ENCODE measurements at regions not wholly inside any gene's neighbourhood (a gene's known extent, or its start where the extent isn't known, plus 50 kb on each side); places are given as distances from the start of the nearest gene placed in this dataset.
"Not testable (repeated sequence)": the region's sequence is repeated elsewhere in the genome, so short reads cannot be mapped to it uniquely, and the experiment has no call there.

DNA sequence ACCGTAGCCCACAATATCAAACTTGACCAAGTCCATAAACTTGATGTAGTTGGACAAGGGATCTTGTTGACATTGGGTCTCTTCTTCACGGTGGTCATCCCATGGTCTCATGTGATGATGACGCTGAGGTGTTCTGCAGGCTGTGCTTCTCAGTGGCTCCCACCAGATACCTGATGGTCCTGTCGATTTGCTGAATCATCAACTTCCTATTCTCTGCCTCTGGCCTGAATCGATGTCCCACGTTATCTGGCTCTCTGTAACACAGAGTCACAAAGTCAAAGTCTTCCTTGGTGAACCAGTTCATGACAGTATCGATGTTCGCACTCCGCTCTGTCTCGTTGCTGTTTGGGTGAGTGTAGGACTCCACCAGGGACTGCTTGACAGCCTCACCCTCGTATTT is 217.2 kb upstream of the FRG2C start:
- not testable (repeated sequence) for DNase-seq

DNA sequence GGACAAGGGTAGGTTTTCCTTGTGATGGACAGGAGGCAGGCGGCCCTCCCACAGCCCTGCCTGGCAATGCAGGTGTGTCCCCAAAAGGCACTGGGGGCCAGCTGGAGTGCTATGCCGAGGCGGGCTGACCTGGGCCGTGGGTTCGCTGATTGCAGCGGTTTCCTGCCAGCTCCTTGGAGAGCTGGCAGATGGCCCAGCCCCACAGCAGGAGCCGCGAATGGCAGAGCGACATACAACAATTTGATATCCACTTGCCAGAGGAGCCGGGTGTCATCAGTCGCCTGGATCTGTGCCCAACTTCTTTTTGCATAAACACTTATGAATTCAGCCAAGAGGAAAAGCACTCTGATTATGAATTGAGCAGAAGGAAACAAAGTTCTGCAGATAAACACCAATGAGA is 210.8 kb upstream of the FRG2C start:
- not testable (repeated sequence) for DNase-seq

DNA sequence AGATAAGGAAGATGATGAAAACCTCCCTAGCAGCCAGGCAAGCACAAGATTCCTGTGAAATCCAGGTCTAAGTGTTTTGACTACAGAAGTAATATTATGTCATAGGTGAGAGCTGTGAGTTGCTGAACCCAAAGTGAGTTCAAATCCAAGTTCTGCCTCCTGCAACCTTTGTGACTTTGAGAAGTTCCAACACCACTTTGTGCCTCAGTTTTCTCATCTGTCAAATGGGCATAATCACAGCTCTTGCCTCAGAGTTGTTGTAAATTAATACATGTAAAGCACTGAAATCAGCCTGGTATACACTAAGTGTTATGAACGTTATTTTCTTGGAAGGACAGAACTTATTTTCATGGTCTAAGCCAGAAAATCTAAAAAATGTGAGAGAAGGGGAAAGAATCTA is 210.3 kb upstream of the FRG2C start:
- DNase-seq, result not testable (repeated sequence)

DNA sequence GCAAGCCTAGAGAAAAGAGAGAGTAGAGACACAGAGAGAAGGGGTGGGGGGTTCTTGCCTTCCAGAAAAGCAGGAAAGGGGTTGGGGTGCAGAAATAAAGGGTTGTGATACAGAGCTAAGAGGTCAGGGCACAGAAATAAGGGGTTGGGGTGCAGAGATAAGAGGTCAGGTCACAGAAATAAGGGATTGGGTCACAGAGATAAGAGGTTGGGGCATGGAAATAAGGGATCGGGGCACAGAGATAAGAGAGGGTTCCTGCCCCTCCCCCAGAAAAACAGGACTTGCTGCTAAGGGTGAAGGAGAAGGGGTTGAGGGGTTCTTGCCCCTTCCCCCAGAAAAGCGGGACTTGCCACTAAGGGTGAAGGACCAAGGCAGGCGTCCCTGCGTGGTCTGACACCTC is 189.6 kb upstream of the FRG2C start:
- not testable (repeated sequence) for DNase-seq

DNA sequence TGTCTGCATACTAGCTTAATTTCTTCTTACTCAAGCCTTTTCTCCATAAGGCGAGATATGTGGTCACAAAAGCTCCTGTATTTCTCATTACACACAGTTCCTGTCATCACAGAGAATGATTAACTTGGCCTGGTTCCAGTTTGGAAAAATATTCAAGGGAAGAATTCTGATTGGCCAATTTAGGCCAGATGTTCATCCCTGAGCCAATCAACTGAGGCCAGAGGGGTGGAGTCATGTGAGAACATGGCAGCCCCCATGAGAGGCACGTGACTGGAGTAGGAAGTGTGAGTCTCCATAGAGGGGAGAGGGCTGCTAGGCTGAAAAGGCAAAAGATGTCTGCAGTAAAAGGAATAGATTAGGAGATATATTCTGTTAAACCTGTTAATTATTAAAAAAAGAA is 167.5 kb upstream of the FRG2C start:
- DNase-seq, result not testable (repeated sequence)

DNA sequence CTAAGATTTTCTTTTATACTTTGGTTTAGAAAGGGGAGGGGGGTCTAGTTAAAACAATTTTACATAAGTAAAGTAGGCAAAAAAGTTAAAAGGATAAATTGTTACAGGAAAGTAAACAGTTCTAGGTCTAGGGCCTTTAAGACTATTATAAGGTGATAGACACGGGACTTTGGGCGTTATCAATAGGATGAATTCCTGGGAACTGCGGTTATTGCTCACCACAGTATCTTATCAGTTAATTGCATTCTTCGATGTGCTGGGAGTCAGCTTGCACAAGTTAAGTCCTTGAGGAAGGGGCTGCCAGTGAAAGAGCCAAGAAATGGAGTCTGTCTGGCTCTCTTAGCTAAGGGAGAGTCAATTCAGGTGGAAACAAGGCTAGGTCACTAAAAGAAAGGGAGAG is 163.8 kb upstream of the FRG2C start:
- not testable (repeated sequence) for DNase-seq

DNA sequence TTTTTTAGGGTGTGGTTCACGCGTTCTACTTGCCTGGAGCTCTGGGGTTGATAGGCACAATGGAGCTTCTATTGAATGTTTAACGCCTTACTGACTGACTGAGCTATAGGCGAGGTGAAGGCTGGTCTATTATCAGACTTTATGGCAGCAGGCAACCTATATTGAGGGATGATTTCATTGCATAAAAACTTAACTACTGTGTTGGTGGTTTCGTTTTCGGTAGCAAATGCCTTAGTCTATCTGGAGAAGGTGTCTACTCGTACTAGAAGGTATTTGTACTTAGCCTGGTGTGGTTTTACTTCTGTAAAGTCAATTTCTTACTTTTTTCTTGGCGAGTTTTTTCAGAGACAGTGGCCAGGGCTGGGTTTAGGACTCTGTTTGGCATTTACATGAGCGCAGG is 162.0 kb upstream of the FRG2C start:
- not testable (repeated sequence) for DNase-seq

DNA sequence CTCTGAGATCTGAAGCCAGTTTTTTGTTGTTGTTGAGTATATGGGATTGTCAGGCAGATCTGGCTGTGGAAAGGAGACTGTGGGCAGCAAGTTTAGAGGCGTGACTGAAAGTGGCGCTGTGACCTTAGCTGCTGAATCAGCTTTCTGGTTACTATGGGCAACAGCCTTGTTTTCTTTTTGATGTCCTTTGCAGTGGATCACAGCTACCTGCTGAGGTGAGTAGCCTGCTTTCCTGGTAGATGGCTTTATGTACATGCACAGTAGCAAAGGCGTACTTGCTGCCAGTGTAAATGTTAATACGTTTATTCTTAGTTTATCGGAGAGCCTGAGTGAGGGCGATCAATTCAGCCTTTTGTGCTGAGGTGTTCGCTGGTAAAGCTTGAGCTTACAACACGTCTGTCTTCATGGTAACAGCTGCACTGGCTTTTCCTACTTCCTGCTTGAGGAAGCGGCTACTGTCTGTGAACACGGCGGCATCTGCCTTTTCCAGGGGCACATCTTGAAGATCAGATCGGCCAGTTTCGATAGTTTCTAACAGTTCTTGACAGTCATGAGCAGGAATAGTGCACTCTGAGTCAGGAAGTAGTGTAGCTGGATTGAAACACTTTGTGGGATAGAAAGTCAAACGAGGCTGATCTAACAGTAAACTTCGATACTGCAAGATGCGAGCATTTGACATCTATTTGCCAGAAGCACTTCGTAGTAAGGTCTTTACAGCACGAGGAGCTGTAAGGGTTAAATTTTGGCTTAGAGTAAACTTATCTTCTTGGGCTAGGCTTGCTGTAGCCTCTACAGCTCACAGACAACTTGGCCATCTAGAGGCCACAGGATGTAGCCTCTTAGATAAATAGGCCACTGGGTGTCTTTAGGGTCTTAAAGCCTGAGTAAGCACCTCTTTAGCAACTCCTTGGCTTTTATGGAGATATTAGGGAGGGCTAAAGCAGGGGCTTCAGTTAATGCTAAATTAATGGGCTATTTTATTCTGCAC is 161.1 kb upstream of the FRG2C start:
- peak; percentile 75 for DNase-seq

DNA sequence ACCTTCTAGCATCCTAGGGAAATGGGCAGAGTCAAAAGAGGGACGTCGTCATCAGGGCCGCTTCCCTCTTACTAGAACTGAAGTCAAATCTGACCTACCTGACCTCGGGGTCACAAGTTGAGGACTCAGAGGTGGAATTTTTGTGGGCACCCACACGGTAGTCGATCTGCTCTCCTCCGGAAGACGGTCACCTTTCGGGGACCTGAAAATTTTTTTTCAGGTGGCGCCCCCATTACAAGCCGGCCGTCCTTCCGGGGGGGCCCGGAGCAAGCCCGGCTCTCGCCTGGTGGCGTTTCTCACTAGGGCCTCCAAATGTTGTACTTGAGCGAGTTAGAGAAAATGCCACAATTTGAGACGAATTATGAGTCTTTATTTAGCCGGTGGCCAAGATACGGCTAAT is 157.5 kb upstream of the FRG2C start:
- DNase-seq, result no peak

DNA sequence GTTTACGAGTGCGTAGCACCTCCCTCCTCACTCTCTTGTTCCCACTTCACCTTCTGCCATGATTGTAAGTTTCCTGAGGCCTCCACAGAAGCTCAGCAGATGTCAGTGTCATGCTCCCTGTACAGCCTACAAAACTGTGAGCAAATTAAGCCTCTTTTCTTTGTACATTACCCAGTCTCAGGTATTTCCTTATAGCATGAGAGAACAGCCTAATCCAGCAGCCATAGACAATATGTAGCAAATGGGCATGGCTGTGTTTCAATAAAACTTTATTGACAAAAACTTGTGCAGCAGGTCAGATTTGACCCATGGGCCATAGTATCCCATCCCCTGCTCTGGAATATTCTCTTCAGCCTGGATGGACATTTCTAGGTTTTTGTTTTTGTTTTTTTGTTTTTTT is 156.2 kb upstream of the FRG2C start:
- DNase-seq, result not testable (repeated sequence)

DNA sequence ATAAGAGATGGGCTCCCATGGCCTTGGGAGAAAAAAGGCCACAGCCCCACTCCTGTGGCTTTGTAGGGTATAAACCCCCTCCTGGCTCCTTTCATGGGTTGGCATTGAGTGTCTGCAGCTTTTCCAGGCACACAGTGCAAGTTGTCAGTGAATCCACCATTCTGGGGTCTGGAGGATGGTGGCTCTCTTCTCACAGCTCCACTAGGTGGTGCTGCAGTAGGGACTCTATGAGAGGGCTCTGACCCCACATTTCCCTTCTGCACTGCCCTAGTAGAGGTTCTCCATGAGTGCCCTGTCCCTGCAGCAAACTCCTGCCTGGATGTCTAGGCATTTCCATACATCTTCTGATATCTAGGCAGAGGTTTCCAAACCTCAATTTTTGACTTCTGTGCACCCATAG is 136.5 kb upstream of the FRG2C start:
- DNase-seq, result not testable (repeated sequence)

DNA sequence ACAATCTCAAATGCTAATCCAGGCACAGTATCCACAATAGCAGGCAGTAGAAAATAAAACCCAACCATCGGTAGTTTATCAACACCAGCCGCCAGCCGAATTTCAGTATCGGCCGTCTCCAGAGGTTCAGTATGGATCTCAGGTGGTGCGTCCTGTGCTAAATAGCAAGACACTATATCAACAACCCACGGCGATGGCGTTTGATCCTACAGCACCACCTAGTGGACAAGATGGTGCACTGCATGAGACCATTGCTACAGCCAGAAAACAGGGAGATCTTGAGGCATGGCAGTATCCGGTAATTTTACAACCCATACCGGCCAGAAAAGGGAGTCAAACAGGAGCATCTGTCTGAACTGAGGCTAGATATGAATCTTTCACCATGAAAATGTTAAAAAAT is 112.0 kb upstream of the FRG2C start:
- DNase-seq, result peak; percentile 0

DNA sequence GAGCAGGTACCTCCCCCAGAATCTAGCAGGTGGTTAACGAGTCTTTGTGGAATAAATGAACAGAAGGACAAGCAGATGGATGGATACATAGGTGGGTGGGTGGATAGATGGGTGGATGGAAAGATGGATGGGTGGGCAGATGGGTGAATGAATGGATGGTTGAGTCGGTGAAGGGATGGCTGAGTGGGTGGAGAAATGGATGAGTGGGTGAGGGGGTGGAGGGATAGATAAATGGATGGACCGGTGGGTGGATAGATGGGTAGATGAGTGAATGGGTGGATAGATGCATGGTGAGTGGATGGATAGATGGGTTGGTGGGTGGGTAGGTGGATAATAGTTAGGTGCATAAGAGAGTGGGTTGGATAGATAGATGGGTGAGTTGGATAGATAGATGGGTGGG is 99.7 kb upstream of the FRG2C start:
- not testable (repeated sequence) for DNase-seq

DNA sequence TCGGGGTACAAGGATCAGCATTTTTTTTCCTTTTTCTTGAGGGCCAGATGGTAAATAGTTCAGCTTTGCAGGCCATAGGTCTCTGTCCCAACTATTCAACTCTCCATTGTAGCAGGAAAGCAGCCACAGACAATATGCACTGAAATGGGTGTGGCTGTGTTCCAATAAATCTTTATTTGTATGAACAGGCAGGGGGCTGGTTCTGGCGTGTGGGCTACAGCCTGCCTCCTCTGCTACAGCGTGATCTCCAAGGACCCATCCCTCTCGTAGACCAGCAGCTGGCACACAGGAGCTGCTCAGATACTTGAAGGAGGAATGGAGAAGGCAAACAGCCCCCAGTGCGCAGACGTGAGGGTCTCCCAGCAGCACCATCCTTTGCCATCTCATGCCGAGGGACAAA is 91.8 kb upstream of the FRG2C start:
- not testable (repeated sequence) for DNase-seq

DNA sequence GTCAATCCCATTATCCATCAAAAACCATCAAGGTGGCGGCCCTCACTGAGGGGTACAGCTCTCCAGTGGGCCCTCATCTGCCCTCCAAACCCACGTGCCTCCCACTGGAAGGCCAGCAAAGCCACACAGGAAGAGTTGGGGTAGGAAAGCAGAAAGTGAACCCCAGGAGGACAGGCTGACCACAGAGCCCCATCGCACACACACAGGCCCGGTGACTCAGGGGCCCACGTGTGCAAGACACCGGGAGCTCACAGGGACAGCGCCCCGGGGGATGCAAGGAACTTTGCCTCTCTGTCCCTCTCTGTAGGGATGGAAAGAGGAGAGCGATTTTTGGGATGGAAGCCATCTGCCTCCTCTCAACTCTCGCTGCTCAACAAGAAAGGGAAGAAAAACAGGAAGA is 85.0 kb upstream of the FRG2C start:
- DNase-seq, result not testable (repeated sequence)

DNA sequence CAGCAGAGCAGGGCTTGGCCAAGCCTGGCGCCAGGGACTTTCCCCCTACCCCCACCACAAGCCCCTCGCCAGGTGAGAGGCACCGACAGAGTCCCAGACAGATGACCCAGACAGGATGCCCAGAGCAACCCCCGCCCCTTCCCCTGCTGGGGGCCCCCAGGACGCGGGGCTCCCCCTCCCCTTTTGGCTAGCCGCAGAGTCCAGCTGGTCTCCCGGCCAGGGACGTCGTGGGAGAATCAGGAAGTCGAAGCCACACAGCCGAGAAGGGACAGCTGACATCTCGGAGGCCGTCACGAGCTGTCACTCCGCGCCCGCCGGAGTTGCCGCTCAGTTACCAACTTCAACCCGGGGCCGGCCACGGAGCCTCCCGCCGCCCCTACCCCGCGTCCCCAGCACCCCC is 84.6 kb upstream of the FRG2C start:
- DNase-seq, result not testable (repeated sequence)

DNA sequence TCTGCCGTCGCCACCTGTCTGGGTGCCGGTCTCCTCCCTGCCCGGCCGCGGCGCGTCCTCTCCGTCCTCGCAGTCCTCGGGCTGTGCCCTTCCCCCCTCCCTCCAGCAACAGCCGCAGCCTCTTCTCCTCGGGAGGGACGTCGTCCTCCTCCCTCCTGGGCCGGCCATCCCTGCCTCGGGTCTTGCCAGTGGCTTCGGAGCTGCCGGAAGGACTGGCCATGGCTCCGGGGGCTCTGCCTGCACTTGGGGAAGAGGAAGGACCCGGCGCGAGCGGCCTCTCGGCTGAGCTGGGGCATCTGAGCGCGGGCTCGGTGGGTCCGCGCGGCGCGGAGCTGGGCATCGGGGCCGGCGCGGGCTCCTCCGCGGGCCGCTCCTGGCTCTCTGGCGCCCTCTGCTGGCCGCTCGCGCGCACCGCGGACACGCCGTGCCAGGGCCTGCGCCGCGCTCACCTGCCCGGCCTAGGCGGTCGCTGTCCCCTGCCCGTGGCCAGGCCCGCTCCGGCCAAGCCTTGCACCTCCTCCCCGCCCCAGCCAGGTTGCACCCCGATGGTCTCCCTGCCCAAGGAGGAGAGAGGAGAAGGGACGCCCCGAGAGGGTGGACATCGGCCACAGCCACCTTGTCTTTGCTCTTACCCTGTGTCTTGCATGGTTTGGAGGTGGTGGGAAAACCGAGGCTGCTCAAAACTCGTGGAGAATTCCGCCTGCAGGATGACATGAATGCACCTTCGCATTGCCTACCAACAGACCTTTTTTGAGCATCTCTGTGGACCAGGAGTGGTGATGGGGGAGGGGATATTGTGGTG is 83.9 kb upstream of the FRG2C start:
- DNase-seq, result peak; percentile 31

DNA sequence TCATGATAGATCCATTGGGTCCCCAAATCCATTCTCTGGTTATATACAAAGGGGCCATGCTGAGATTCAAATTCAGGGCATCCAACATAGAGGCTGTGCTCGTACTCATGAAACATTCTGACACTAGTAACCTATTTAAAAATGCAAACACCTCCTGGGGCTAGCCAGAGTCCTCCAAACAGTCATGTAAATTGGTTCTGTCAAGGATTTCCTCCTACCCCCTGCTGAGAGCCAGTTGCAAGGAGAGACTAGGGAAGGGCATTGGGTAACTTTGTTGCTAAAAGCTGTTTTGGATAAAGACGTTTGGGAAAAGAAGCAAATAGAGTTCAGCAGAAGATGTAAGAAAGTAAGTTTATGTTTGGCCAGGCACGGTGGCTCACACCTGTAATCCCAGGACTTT is 81.6 kb upstream of the FRG2C start:
- not testable (repeated sequence) for DNase-seq

DNA sequence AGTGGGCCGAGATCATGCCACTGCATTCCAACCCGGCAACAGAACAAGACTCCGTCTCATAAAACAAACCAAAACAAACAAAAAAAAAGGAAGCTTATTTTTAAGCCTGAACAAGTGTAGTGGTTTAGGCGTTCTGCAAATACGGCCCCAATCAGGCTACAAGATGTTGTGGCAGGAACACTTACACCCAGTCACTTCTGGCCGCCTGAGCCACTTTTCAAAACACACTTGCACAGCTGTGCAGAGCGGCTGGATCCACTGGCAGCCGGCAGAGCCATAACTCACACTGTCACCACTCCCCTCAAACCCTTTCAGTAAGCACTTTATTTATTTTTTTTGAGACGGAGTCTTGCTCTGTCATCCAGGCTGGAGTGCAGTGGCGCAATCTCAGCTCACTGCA is 81.0 kb upstream of the FRG2C start:
- not testable (repeated sequence) for DNase-seq

DNA sequence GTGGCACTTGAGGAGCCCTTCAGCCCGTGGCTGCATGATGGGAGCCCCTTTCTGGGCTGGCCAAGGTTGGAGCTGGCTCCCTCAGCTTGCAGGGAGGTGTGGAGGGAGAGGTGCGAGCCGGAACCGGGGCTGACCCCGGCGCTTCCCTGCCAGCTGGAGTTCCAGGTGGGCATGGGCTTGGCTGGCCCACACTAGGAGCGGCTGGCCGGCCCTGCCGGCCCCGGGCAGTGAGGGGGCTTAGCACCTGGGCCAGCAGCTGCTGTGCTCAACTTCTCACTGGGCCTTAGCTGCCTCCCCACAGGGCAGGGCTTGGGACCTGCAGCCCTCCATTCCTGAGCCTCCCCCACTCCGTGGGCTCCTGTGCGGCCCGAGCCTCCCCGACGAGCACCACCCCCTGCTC is 76.4 kb upstream of the FRG2C start:
- DNase-seq, result not testable (repeated sequence)

DNA sequence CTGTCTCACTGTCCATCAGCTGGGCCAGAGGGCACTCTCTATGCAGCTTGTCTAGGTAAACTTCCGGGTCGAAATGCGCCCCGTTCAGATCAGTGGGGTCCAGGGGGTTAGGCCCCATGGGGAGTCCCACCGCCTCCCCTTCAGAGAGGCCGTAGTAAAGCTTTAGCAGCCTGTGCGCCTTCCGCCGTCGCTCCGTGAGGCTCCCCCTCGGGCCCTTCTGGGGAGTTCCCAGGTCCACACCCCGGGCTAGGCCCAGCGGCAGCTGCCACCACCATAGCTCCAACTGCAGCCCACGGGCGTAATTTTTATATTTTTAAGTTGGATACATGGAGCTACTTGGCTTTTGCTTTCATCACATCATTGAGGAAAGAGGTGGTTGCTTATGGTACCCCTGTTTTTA is 73.7 kb upstream of the FRG2C start:
- DNase-seq, result not testable (repeated sequence)

DNA sequence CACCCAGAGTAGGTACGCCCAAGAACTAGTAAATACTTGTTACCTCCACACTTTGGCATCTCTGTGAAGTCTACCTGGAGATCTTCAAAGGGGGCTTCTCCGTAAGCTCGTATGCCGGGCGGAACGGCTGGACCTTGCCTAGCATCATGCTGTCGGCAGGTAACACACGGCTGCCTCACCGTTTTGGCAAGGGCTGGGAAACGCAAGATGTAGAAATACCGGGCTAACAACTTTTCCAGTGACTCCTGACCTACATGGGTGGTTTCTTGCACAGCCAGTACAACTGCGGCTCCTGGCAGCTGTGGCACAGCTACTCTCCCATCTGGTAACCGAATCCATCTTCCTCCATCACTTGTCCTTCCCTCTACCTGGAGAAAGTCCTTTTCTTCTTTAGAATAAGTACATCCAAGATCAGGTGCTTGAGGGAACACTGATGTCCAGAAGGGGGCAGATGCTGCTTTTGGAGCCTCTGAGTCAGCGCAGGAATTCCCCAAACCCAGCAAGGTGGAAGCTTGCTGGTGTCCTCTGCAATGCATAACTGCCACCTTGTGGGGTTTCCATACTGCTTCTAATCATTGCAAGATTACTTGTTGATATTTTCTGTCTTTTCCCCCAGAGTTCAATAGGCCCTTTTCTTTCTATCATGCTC is 59.7 kb upstream of the FRG2C start:
- DNase-seq, result not testable (repeated sequence)

Measured in renal pelvis (tissue), 1 donor.